H54 (cell line): ENCODE measurements at regions not wholly inside any gene's neighbourhood (a gene's known extent, or its start where the extent isn't known, plus 50 kb on each side); places are given as distances from the start of the nearest gene placed in this dataset.
"Not testable (repeated sequence)": the region's sequence is repeated elsewhere in the genome, so short reads cannot be mapped to it uniquely, and the experiment has no call there.

Source experiments
- DNase-seq: peaks from one replicate; pipeline ENCODE4 v3.0.0; 2011; ENCODE audit warnings: low spot score, mixed read lengths; ENCODE audit not compliant: insufficient read length
- FAIRE-seq: peaks from 3 replicates; lab custom pipeline; 2011; peaks lifted over from hg19 to GRCh38; lab: Jason Lieb, UNC
- POLR2A ChIP-seq: IDR thresholded peaks from 2 replicates; pipeline ENCODE4 v1.6.1; 2011; ENCODE audit warnings: low read depth, mild to moderate bottlenecking, low read length

GRCh38 chr2:210895132-210895531, 338.7 kb downstream of the CPS1 start:
- FAIRE-seq (no peak), DNase-seq (no peak)
- no peak for TF ChIP-seq POLR2A

- TF ChIP-seq POLR2A = no peak
- DNase-seq = no peak
- FAIRE-seq = peak; percentile 36
These were observed 342.7 kb downstream of the CPS1 start for GRCh38 chr2:210899131-210899530.

- no peak for FAIRE-seq
- DNase-seq = no peak
- TF ChIP-seq POLR2A = no peak
These were observed 344.9 kb downstream of the CPS1 start for GRCh38 chr2:210901326-210901725.

GRCh38 chr2:210912779-210913178, 356.4 kb downstream of the CPS1 start:
- TF ChIP-seq POLR2A = no peak
- no peak for DNase-seq
- FAIRE-seq = no peak

GRCh38 chr2:210913461-210913860, 357.1 kb downstream of the CPS1 start:
- no peak for TF ChIP-seq POLR2A
- FAIRE-seq (no peak), DNase-seq (no peak)

- no peak for DNase-seq
- TF ChIP-seq POLR2A = no peak
- no peak for FAIRE-seq
These were observed 359.5 kb downstream of the CPS1 start for GRCh38 chr2:210915912-210916311.

- TF ChIP-seq POLR2A = no peak
- FAIRE-seq = no peak
- no peak for DNase-seq
These were observed 361.1 kb downstream of the CPS1 start for GRCh38 chr2:210917465-210917864.

- no peak for FAIRE-seq
- TF ChIP-seq POLR2A = no peak
- no peak for DNase-seq
These were observed 362.7 kb downstream of the CPS1 start for GRCh38 chr2:210919128-210919527.

- TF ChIP-seq POLR2A = no peak
- DNase-seq (no peak), FAIRE-seq (no peak)
These were observed 366.0 kb downstream of the CPS1 start for GRCh38 chr2:210922419-210922818.

- no peak for TF ChIP-seq POLR2A
- FAIRE-seq = no peak
- no peak for DNase-seq
These were observed 372.3 kb downstream of the CPS1 start for GRCh38 chr2:210928714-210929113.

GRCh38 chr2:210938228-210938627, 381.8 kb downstream of the CPS1 start:
- DNase-seq (no peak), FAIRE-seq (no peak)
- no peak for TF ChIP-seq POLR2A

- DNase-seq = no peak
- no peak for FAIRE-seq
- no peak for TF ChIP-seq POLR2A
These were observed 390.0 kb downstream of the CPS1 start for GRCh38 chr2:210946395-210946794.

GRCh38 chr2:210950434-210951060, 394.1 kb downstream of the CPS1 start:
- not testable (repeated sequence) for DNase-seq, FAIRE-seq

GRCh38 chr2:210954386-210954907, 398.0 kb downstream of the CPS1 start:
- DNase-seq (no peak), FAIRE-seq (no peak)
- no peak for TF ChIP-seq POLR2A

GRCh38 chr2:210955591-210955990, 399.2 kb downstream of the CPS1 start:
- TF ChIP-seq POLR2A = no peak
- DNase-seq (peak; percentile 29), FAIRE-seq (peak; percentile 91)
